Sigmoid colon (tissue), 4 donors: ENCODE measurements at regions not wholly inside any gene's neighbourhood (a gene's known extent, or its start where the extent isn't known, plus 50 kb on each side); places are given as distances from the start of the nearest gene placed in this dataset.

Source experiments
- CTCF ChIP-seq, 4 experiments: fragments of 450-650 bp in 3 of 4; fragments of 200-600 bp in 1 of 4; IDR thresholded peaks; one replicate each; pipeline ENCODE4 v1.5.1; 2016 to 2019; ENCODE audit warnings: antibody characterized with exemption in 4 of 4, mild to moderate bottlenecking in 3 of 4, moderate library complexity in 2 of 4
- POLR2AphosphoS5 ChIP-seq, 4 donors: sonication (generic); formaldehyde crosslinking; IDR thresholded peaks; one replicate each; pipeline ENCODE4 v1.6.1; 2017; ENCODE audit warnings: antibody characterized with exemption in 4 of 4

GRCh38 chr2:60324536-60324935 lies 228.9 kb downstream of the BCL11A start:
- TF ChIP-seq POLR2AphosphoS5 (IDR thresholded peaks at IDR 0.05) (no peak), CTCF (IDR thresholded peaks at IDR 0.05) (no peak)
